Activated B cell treated with CpG ODN at 0.5 μM for 24 hours (primary cell): ENCODE measurements at regions not wholly inside any gene's neighbourhood (a gene's known extent, or its start where the extent isn't known, plus 50 kb on each side); places are given as distances from the start of the nearest gene placed in this dataset.

ENCODE experiments used
- ATAC-seq: fragments of 200-7000 bp; cut with Tn5 transposase; one replicate; pipeline ENCODE4 v1.10.0; 2021; ENCODE audit warnings: low read depth, mild to moderate bottlenecking, moderate library complexity
- CTCF ChIA-PET: fragments of 350-600 bp; sonication (Branson Sonifier 250); formaldehyde crosslinking; loops from one replicate; lab custom pipeline; 2021; ENCODE audit warnings: antibody characterized with exemption; lab: Charles Lee
- POLR2A ChIA-PET: fragments of 350-600 bp; sonication (Branson Sonifier 250); formaldehyde crosslinking; loops from one replicate; lab custom pipeline; 2021; ENCODE audit warnings: antibody characterized with exemption; lab: Charles Lee
- DNase-seq: peaks from one replicate; pipeline ENCODE4 v3.0.0; 2022
- H3K27ac Mint-ChIP-seq: one replicate; pipeline ENCODE4 v1.8.0; 2020; ENCODE audit warnings: mixed read lengths
- H3K27me3 Mint-ChIP-seq: one replicate; pipeline ENCODE4 v1.8.0; 2021; ENCODE audit warnings: mixed read lengths
- H3K36me3 Mint-ChIP-seq: one replicate; pipeline ENCODE4 v1.8.0; 2021; ENCODE audit warnings: low read depth, mixed read lengths
- H3K4me1 Mint-ChIP-seq: one replicate; pipeline ENCODE4 v1.8.0; 2021; ENCODE audit warnings: mixed read lengths
- H3K4me3 Mint-ChIP-seq: one replicate; pipeline ENCODE4 v1.8.0; 2020; ENCODE audit warnings: mild to moderate bottlenecking, mixed read lengths
- H3K9me3 Mint-ChIP-seq: one replicate; pipeline ENCODE4 v1.8.0; 2020; ENCODE audit warnings: mixed read lengths
- CTCF ChIP-seq: fragments of 200-600 bp; IDR thresholded peaks from one replicate; pipeline ENCODE4 v1.8.0; 2022; ENCODE audit warnings: antibody characterized with exemption, mild to moderate bottlenecking
- intact Hi-C: fragments of 100-400 bp; cut with micrococcal nuclease; formaldehyde crosslinking; loops from one replicate; pipeline ENCODE4 v1.15.1; 2024

GRCh38 chr22:49183826-49184216 lies 643.9 kb downstream of the BRD1 start:
- H3K27me3 Mint-ChIP-seq, result peaks cover 4% of the 10 kb centered on the region
- H3K4me3 Mint-ChIP-seq, result no peak overlapping the region
- ATAC-seq (no peak), DNase-seq (no peak)
- no peaks in the 10 kb centered on the region for H3K36me3 Mint-ChIP-seq
- H3K9me3 Mint-ChIP-seq, result no peaks in the 10 kb centered on the region
- H3K27ac Mint-ChIP-seq, result no peak overlapping the region
- no peaks in the 10 kb centered on the region for H3K4me1 Mint-ChIP-seq
- intact Hi-C loops, result no loop called here
- ChIA-PET POLR2A (no interaction called here), CTCF (no interaction called here)
- no peak for TF ChIP-seq CTCF

GRCh38 chr22:49183208-49183825 lies 644.4 kb downstream of the BRD1 start:
- no peaks in the 10 kb centered on the region for H3K9me3 Mint-ChIP-seq
- intact Hi-C loops, result no loop called here
- POLR2A ChIA-PET, result no interaction called here
- no peaks in the 10 kb centered on the region for H3K36me3 Mint-ChIP-seq
- H3K27me3 Mint-ChIP-seq, result peaks cover 4% of the 10 kb centered on the region
- CTCF ChIA-PET, result no interaction called here
- DNase-seq (no peak), ATAC-seq (no peak)
- H3K4me1 Mint-ChIP-seq, result no peaks in the 10 kb centered on the region
- TF ChIP-seq CTCF, result no peak
- H3K27ac Mint-ChIP-seq, result no peak overlapping the region
- H3K4me3 Mint-ChIP-seq, result no peak overlapping the region

GRCh38 chr22:49182416-49182815 lies 645.3 kb downstream of the BRD1 start:
- Mint-ChIP-seq H3K27ac (no peak overlapping the region), H3K4me1 (no peaks in the 10 kb centered on the region), H3K36me3 (no peaks in the 10 kb centered on the region), H3K9me3 (no peaks in the 10 kb centered on the region), H3K27me3 (peaks cover 4% of the 10 kb centered on the region), H3K4me3 (no peak overlapping the region)
- ATAC-seq, result no peak
- ChIA-PET POLR2A (no interaction called here), CTCF (no interaction called here)
- no peak for TF ChIP-seq CTCF
- no peak for DNase-seq
- intact Hi-C loops, result no loop called here

- H3K27ac Mint-ChIP-seq, result no peak overlapping the region
- H3K9me3 Mint-ChIP-seq, result no peaks in the 10 kb centered on the region
- intact Hi-C loops, result no loop called here
- ATAC-seq, result no peak
- ChIA-PET CTCF (no interaction called here), POLR2A (no interaction called here)
- peaks cover 4% of the 10 kb centered on the region for H3K27me3 Mint-ChIP-seq
- TF ChIP-seq CTCF, result no peak
- no peaks in the 10 kb centered on the region for H3K4me1 Mint-ChIP-seq
- DNase-seq, result no peak
- no peaks in the 10 kb centered on the region for H3K36me3 Mint-ChIP-seq
- no peak overlapping the region for H3K4me3 Mint-ChIP-seq
These were observed 645.7 kb downstream of the BRD1 start for GRCh38 chr22:49181942-49182341.

- H3K27me3 Mint-ChIP-seq, result peaks cover 4% of the 10 kb centered on the region
- no peak for TF ChIP-seq CTCF
- H3K4me1 Mint-ChIP-seq, result no peaks in the 10 kb centered on the region
- CTCF ChIA-PET, result no interaction called here
- DNase-seq (no peak), ATAC-seq (no peak)
- H3K4me3 Mint-ChIP-seq, result no peak overlapping the region
- no peak overlapping the region for H3K27ac Mint-ChIP-seq
- intact Hi-C loops, result no loop called here
- POLR2A ChIA-PET, result no interaction called here
- H3K9me3 Mint-ChIP-seq, result no peaks in the 10 kb centered on the region
- no peaks in the 10 kb centered on the region for H3K36me3 Mint-ChIP-seq
These were observed 646.2 kb downstream of the BRD1 start for GRCh38 chr22:49181431-49181830.
